ENCODE measurements at regions not wholly inside any gene's neighbourhood (a gene's known extent, or its start where the extent isn't known, plus 50 kb on each side); places are given as distances from the start of the nearest gene placed in this dataset.

GRCh38 chr4:24321131-24321530, 263.2 kb downstream of the DHX15 start (continued):
- TF ChIP-seq HMG20B (CRISPR knock-in tag; IDR thresholded peaks at IDR 0.05), result no peak
- no peak for TF ChIP-seq ZNF280B (CRISPR knock-in tag; IDR thresholded peaks at IDR 0.05)
- TF ChIP-seq ZNF766 (CRISPR knock-in tag; conservative IDR thresholded peaks at IDR 0.05), result no peak
- TF ChIP-seq SIRT6 (IDR thresholded peaks at IDR 0.05; ENCODE audit: low read depth, low read length), result no peak
- no peak for TF ChIP-seq ZBTB26 (CRISPR knock-in tag; IDR thresholded peaks at IDR 0.05)
- TF ChIP-seq HDAC2 (IDR thresholded peaks at IDR 0.05), result no peak
- TF ChIP-seq MNT (conservative IDR thresholded peaks at IDR 0.05), result no peak
- no peak for TF ChIP-seq VEZF1 (CRISPR knock-in tag; IDR thresholded peaks at IDR 0.05)
- no peak for TF ChIP-seq ETS2 (tag; IDR thresholded peaks at IDR 0.05; ENCODE audit: borderline replicate concordance, poor library complexity, severe bottlenecking)
- no peak for TF ChIP-seq ZNF408 (CRISPR knock-in tag; IDR thresholded peaks at IDR 0.05; ENCODE audit: low read depth)
- no peak for TF ChIP-seq HOXB6 (CRISPR knock-in tag; IDR thresholded peaks at IDR 0.05; ENCODE audit: borderline replicate concordance)
- no peak for TF ChIP-seq ZNF165 (CRISPR knock-in tag; IDR thresholded peaks at IDR 0.05; ENCODE audit: borderline replicate concordance)
- no peak for TF ChIP-seq PCBP1 (IDR thresholded peaks at IDR 0.05; ENCODE audit: low read depth, low read length, poor library complexity, severe bottlenecking)
- no peak for TF ChIP-seq COPS2 (conservative IDR thresholded peaks at IDR 0.05)
- TF ChIP-seq TBL1XR1 (IDR thresholded peaks at IDR 0.05; ENCODE audit: low read length in 2 of 2), result no peak
- TF ChIP-seq ZNF316 (IDR thresholded peaks at IDR 0.05), result no peak
- TF ChIP-seq HEY1 (CRISPR knock-in tag; IDR thresholded peaks at IDR 0.05; ENCODE audit: borderline replicate concordance), result no peak
- no peak for TF ChIP-seq USF1 (CRISPR knock-in tag; IDR thresholded peaks at IDR 0.05)
